GM23248 (cell line): ENCODE measurements at regions not wholly inside any gene's neighbourhood (a gene's known extent, or its start where the extent isn't known, plus 50 kb on each side); places are given as distances from the start of the nearest gene placed in this dataset.
A peak's percentile ranks its signal among the peaks of the same experiment; 100 is the strongest.

Experiments
- DNase-seq: peaks from one replicate; pipeline ENCODE4 v3.0.0-alpha.2; 2015
- H2AFZ ChIP-seq: fragments of 200-600 bp; sonication (generic); 2 replicates; pipeline ENCODE4 v1.6.1; 2016; ENCODE audit warnings: antibody characterized with exemption
- H3F3A ChIP-seq: fragments of 200-600 bp; sonication (generic); 2 replicates; pipeline ENCODE4 v1.6.1; 2016; ENCODE audit warnings: mild to moderate bottlenecking, antibody characterized with exemption, mixed run types; ENCODE audit not compliant: insufficient read depth
- H3K27ac ChIP-seq: fragments of 200-600 bp; sonication (generic); 2 replicates; pipeline ENCODE4 v1.5.1; 2016; ENCODE audit warnings: mild to moderate bottlenecking
- H3K27me3 ChIP-seq: fragments of 200-600 bp; sonication (generic); replicated peaks from 2 replicates; pipeline ENCODE4 v1.6.1; 2016; ENCODE audit warnings: mild to moderate bottlenecking; ENCODE audit not compliant: insufficient read depth
- H3K36me3 ChIP-seq: fragments of 200-600 bp; sonication (generic); 2 replicates; pipeline ENCODE4 v1.6.1; 2016; ENCODE audit warnings: low read depth, mild to moderate bottlenecking
- H3K4me1 ChIP-seq: fragments of 200-600 bp; sonication (generic); 2 replicates; pipeline ENCODE4 v1.6.1; 2016; ENCODE audit warnings: mild to moderate bottlenecking; ENCODE audit not compliant: insufficient read depth
- H3K4me2 ChIP-seq: fragments of 200-600 bp; sonication (generic); one replicate; pipeline ENCODE4 v1.6.1; 2016; ENCODE audit warnings: mild to moderate bottlenecking; ENCODE audit not compliant: unreplicated experiment
- H3K4me3 ChIP-seq: fragments of 200-600 bp; sonication (generic); 2 replicates; pipeline ENCODE4 v1.5.1; 2016; ENCODE audit warnings: mild to moderate bottlenecking
- H3K79me2 ChIP-seq: fragments of 200-600 bp; sonication (generic); 2 replicates; pipeline ENCODE4 v1.6.1; 2016; ENCODE audit warnings: mild to moderate bottlenecking; ENCODE audit not compliant: insufficient read depth
- H3K9ac ChIP-seq: fragments of 200-600 bp; sonication (generic); 2 replicates; pipeline ENCODE4 v1.6.1; 2016; ENCODE audit warnings: mild to moderate bottlenecking
- H3K9me2 ChIP-seq: fragments of 200-600 bp; sonication (generic); 2 replicates; pipeline ENCODE4 v1.6.1; 2016; ENCODE audit warnings: mixed run types, mild to moderate bottlenecking, moderate library complexity; ENCODE audit not compliant: insufficient read depth
- H3K9me3 ChIP-seq: fragments of 200-600 bp; sonication (generic); one replicate; pipeline ENCODE4 v1.6.1; 2017; ENCODE audit warnings: low read depth
- H4K20me1 ChIP-seq: fragments of 200-600 bp; sonication (generic); 2 replicates; pipeline ENCODE4 v1.6.0; 2016; ENCODE audit not compliant: insufficient read depth
- EZH2 ChIP-seq: fragments of 200-600 bp; sonication (generic); IDR thresholded peaks from 2 replicates; pipeline ENCODE4 v1.6.1; 2018; ENCODE audit warnings: antibody characterized with exemption, mild to moderate bottlenecking; ENCODE audit not compliant: insufficient read depth, poor library complexity, severe bottlenecking
- EZH2phosphoT487 ChIP-seq: fragments of 200-600 bp; sonication (generic); IDR thresholded peaks from 2 replicates; pipeline ENCODE4 v1.6.1; 2018; ENCODE audit warnings: antibody characterized with exemption, moderate library complexity, mild to moderate bottlenecking, low read depth; ENCODE audit not compliant: insufficient read depth
- WGBS, 2 experiments: methylation state at CpG; one replicate each; pipeline ENCODE4 v1.1.6; 2015 to 2017; ENCODE audit warnings: low lambda C conversion rate in 2 of 2, low coverage in 1 of 2; ENCODE audit errors: missing lambda C conversion rate in 2 of 2; 5-methylcytosine and 5-hydroxymethylcytosine counted together
- in situ Hi-C: fragments of 300-500 bp; cut with MboI; formaldehyde crosslinking; loops from 2 replicates; pipeline ENCODE4 v1.15.0; 2020

DNA sequence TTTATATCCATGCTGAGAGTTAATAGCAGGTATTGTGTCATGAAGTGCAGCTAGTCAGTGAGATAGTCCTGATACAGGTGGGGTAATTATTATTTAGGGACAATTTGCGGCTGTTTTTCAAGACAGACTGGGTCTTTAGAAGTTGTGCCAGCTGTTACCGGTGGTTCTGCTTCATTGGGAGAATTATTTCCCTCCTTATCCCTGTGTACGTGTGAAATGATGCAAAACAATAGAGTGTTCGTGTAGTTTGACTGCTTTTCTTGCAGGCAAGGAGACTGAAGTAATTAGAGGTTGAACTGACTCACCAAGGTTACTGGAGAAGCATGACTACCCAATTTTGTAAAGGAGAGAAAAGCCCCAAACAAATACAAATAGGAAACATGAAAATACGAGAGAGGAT lies 101.7 kb downstream of the ARRDC3 start:
- in situ Hi-C loops: no loop called here

DNA sequence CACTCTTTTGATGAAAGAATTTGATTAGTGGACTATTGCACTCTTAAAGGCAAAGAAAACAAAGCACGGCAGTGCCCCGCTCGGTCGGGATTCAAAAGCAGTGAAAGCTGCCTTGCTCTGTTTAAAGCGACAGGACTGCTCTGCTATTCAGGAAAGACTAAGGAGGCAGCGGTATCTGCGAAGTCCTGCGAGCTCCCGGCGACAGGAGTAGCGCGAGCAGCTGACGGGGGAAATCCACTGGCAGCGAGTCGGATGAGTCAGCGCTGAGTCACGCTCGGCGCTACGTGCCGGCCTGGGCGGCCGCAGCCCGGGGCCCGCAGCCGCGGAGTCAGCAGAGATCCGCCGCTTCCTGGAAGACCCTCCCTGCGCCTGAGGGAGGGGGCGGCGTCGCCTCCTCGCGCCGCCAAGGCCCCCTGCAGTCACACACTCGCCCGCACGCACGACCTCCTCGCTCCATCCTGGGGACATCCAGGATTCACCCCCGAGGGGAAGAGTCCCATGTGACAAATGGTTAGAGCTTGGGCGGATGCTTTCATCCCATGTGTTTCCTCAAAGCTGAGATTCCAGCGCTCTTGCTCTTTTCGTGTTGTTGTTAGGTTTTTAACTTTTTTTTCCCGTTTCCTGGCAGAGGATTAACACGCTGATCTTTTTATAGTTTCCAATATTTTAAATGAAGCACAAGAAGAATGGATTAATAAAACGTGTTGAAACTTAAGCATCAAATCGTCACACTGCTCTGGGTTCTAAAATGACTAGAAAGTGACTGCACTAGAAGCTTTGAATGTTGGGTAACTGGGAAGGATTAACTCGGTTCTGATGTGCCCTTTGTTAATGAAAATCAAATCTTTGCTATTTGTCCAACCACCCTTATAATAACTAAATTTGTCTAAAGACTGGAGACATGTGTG lies 102.5 kb downstream of the ARRDC3 start:
- Histone ChIP-seq H3K9me2 (no peaks in the 10 kb centered on the region), H3F3A (peaks cover 43% of the 10 kb centered on the region), H3K27ac (peak overlapping the region; percentile 96), H3K27me3 (no peaks in the 10 kb centered on the region), H3K4me3 (peak overlapping the region; percentile 77), H3K9ac (peak overlapping the region; percentile 97), H3K4me2 (peak overlapping the region; percentile 96), H3K4me1 (peaks cover 39% of the 10 kb centered on the region), H2AFZ (peak overlapping the region; percentile 75), H3K36me3 (no peaks in the 10 kb centered on the region), H3K9me3 (no peaks in the 10 kb centered on the region), H3K79me2 (no peaks in the 10 kb centered on the region), H4K20me1 (no peaks in the 10 kb centered on the region)
- TF ChIP-seq EZH2 (no peak), EZH2phosphoT487 (no peak)
- in situ Hi-C loops: no loop called here
- DNase-seq: peak; percentile 98
- WGBS, 2 experiments: 1 to 2% methylated on average over 50 of the region's 50 CpGs

More for the DNA sequence above, 101.7 kb downstream of the ARRDC3 start:
- TF ChIP-seq EZH2phosphoT487 (no peak), EZH2 (no peak)
- peak; percentile 93 for DNase-seq
- H2AFZ ChIP-seq: no peak overlapping the region
- no peaks in the 10 kb centered on the region for H3K9me3 ChIP-seq
- peak overlapping the region; percentile 77 for H3K4me3 ChIP-seq
- no peaks in the 10 kb centered on the region for H3K9me2 ChIP-seq
- H4K20me1 ChIP-seq: no peaks in the 10 kb centered on the region
- H3K4me2 ChIP-seq: peak overlapping the region; percentile 96
- H3K27me3 ChIP-seq: no peaks in the 10 kb centered on the region
- peak overlapping the region; percentile 97 for H3K9ac ChIP-seq
- peaks cover 43% of the 10 kb centered on the region for H3F3A ChIP-seq
- H3K4me1 ChIP-seq: peaks cover 39% of the 10 kb centered on the region
- no peaks in the 10 kb centered on the region for H3K36me3 ChIP-seq
- no peaks in the 10 kb centered on the region for H3K79me2 ChIP-seq
- WGBS, 2 experiments: 1 to 8% methylated on average over 5 of the region's 5 CpGs
- peak overlapping the region; percentile 96 for H3K27ac ChIP-seq

DNA sequence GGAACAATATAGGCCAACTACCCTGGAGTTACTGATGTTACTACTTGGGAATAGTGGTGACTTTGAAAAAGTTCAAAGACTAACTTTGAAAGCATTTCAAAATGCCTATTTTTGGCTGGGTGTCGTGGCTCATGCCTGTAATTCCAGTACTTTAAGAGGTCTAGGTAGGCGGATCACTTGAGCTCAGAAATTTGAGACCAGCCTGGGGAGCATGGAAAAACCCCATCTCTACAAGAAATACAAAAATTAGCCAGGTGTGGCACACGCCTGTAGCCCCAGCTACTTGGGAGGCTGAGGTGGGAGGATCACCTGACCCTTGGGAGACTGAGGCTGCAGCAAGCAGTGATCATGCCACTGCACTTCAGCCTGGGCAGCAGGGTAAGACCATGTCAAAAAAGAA lies 105.3 kb downstream of the ARRDC3 start:
- no peak overlapping the region for H3K27ac ChIP-seq
- no peaks in the 10 kb centered on the region for H3K79me2 ChIP-seq
- no peak for DNase-seq
- no peak overlapping the region for H2AFZ ChIP-seq
- no peak overlapping the region for H3K4me2 ChIP-seq
- no peak overlapping the region for H3K9ac ChIP-seq
- H3K4me1 ChIP-seq: peaks cover 23% of the 10 kb centered on the region
- peaks cover 26% of the 10 kb centered on the region for H3F3A ChIP-seq
- WGBS, 2 experiments: 86 to 89% methylated on average over 3 of the region's 3 CpGs
- H4K20me1 ChIP-seq: no peaks in the 10 kb centered on the region
- H3K9me2 ChIP-seq: no peaks in the 10 kb centered on the region
- H3K4me3 ChIP-seq: no peak overlapping the region
- H3K27me3 ChIP-seq: no peaks in the 10 kb centered on the region
- no peaks in the 10 kb centered on the region for H3K9me3 ChIP-seq
- in situ Hi-C loops: no loop called here
- TF ChIP-seq EZH2 (no peak), EZH2phosphoT487 (no peak)
- H3K36me3 ChIP-seq: no peaks in the 10 kb centered on the region

DNA sequence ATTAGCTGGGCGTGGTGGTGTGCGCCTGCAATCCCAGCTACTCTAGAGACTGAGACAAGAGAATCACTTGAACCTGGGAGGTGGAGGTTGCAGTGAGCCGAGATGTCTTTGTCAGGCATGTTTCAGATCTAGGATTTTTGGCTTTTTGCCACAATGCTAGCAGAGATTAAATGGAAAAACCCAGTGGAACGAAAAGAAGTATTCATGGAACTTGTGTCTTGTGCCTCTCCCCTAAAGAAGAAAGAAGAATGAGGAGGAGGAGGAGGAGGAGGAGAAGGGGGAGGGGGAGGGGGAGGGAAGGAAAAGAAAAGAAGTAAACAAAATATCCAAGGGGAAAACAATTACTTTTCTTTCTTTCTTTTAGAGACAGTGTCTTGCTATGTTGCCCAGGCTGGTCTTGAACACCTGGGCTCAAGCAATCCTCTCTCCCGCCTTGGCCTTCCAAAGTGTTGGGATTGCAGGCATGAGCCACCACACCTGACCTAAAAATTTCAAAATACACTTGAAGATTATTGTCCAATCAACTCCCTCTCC lies 106.0 kb downstream of the ARRDC3 start:
- in situ Hi-C loops: no loop called here
- WGBS, 2 experiments: 56 to 60% methylated on average over 5 of the region's 5 CpGs
- no peak overlapping the region for H2AFZ ChIP-seq

More for the DNA sequence above, 106.0 kb downstream of the ARRDC3 start:
- Histone ChIP-seq H3F3A (peaks cover 24% of the 10 kb centered on the region), H4K20me1 (no peaks in the 10 kb centered on the region), H3K4me2 (no peak overlapping the region), H3K36me3 (no peaks in the 10 kb centered on the region), H3K9me3 (no peaks in the 10 kb centered on the region), H3K9me2 (no peaks in the 10 kb centered on the region), H3K4me3 (no peak overlapping the region), H3K9ac (no peak overlapping the region), H3K4me1 (peaks cover 23% of the 10 kb centered on the region), H3K79me2 (no peaks in the 10 kb centered on the region), H3K27me3 (no peaks in the 10 kb centered on the region), H3K27ac (no peak overlapping the region)
- DNase-seq: peak; percentile 20
- TF ChIP-seq EZH2: no peak
- TF ChIP-seq EZH2phosphoT487: no peak
